B cell (primary cell): ENCODE measurements at regions not wholly inside any gene's neighbourhood (a gene's known extent, or its start where the extent isn't known, plus 50 kb on each side); places are given as distances from the start of the nearest gene placed in this dataset.

Experiments
- ATAC-seq: fragments of 200-7000 bp; cut with Tn5 transposase; one replicate; pipeline ENCODE4 v1.10.0; 2021; ENCODE audit warnings: low read depth, mild to moderate bottlenecking, moderate number of reproducible peaks, moderate library complexity
- CTCF ChIA-PET: fragments of 350-600 bp; sonication (Branson Sonifier 250); formaldehyde crosslinking; loops from one replicate; lab custom pipeline; 2021; ENCODE audit warnings: antibody characterized with exemption, inconsistent platforms; lab: Charles Lee
- POLR2A ChIA-PET: fragments of 350-600 bp; sonication (Branson Sonifier 250); formaldehyde crosslinking; loops from one replicate; lab custom pipeline; 2021; ENCODE audit warnings: antibody characterized with exemption; lab: Charles Lee
- DNase-seq: peaks from one replicate; pipeline ENCODE4 v3.0.0; 2013
- H2AFZ ChIP-seq: 2 replicates; pipeline ENCODE4 v1.6.1; 2012; ENCODE audit warnings: mild to moderate bottlenecking, low read depth, low read length; ENCODE audit not compliant: insufficient read depth, poor library complexity, severe bottlenecking
- H3K27ac ChIP-seq, 2 donors: 1 replicate in 1 of 2; 2 replicates in 1 of 2; pipeline ENCODE4 v1.5.1; 2012 to 2013; ENCODE audit warnings: low read length in 2 of 2, mild to moderate bottlenecking in 2 of 2, moderate library complexity in 1 of 2
- H3K27me3 ChIP-seq, 4 experiments: fragments of 200-600 bp in 1 of 4; sonication (generic) in 1 of 4; replicated peaks in 1 of 4; 1 replicate in 2 of 4; 2 replicates in 2 of 4; pipeline versions ENCODE4 v1.6.1 to v1.7.0; 2013 to 2016; ENCODE audit warnings: low read length in 3 of 4, mild to moderate bottlenecking in 2 of 4, mixed read lengths in 1 of 4, moderate library complexity in 1 of 4; ENCODE audit not compliant: insufficient read depth in 4 of 4, control insufficient read depth in 3 of 4; ENCODE audit errors: control extremely low read depth in 1 of 4
- H3K36me3 ChIP-seq, 2 experiments: replicated peaks in 1 of 2; 1 replicate in 1 of 2; 2 replicates in 1 of 2; pipeline versions ENCODE4 v1.6.1 to v1.7.1; 2013; ENCODE audit warnings: low read length in 1 of 2; ENCODE audit not compliant: insufficient read depth in 2 of 2, control insufficient read depth in 1 of 2; ENCODE audit errors: control extremely low read depth in 1 of 2, extremely low read depth in 1 of 2
- H3K4me1 ChIP-seq, 2 donors: fragments of 200-600 bp in 1 of 2; sonication (generic) in 1 of 2; 1 replicate in 1 of 2; 2 replicates in 1 of 2; pipeline versions ENCODE4 v1.5.1 to v1.6.1; 2013 to 2017; ENCODE audit warnings: low read length in 2 of 2; ENCODE audit not compliant: control insufficient read depth in 2 of 2, insufficient read depth in 2 of 2
- H3K4me2 ChIP-seq: replicated peaks from 2 replicates; pipeline ENCODE3; 2012; ENCODE audit warnings: mild to moderate bottlenecking, low read depth, low read length; ENCODE audit not compliant: poor library complexity, severe bottlenecking
- H3K4me3 ChIP-seq, 5 experiments: fragments of 200-600 bp in 1 of 5; sonication (generic) in 1 of 5; 1 replicate in 3 of 5; 2 replicates in 2 of 5; pipeline versions ENCODE4 v1.5.1 to v1.7.0; 2011 to 2016; ENCODE audit warnings: low read length in 4 of 5, mild to moderate bottlenecking in 4 of 5, low read depth in 2 of 5, control low read depth in 1 of 5, moderate library complexity in 1 of 5; ENCODE audit not compliant: insufficient read depth in 1 of 5; ENCODE audit errors: control extremely low read depth in 1 of 5, extremely low read depth in 1 of 5
- H3K79me2 ChIP-seq: fragments of 200-600 bp; sonication (generic); one replicate; pipeline ENCODE4 v1.6.0; 2016; ENCODE audit warnings: low read length; ENCODE audit not compliant: control insufficient read depth, insufficient read depth
- H3K9ac ChIP-seq: fragments of 200-600 bp; sonication (generic); 2 replicates; pipeline ENCODE4 v1.6.1; 2017; ENCODE audit warnings: mild to moderate bottlenecking, low read length, moderate library complexity
- H3K9me3 ChIP-seq, 3 donors: one replicate each; pipeline versions ENCODE4 v1.6.1 to v1.7.1; 2013; ENCODE audit warnings: low read length in 2 of 3; ENCODE audit not compliant: control insufficient read depth in 2 of 3, insufficient read depth in 1 of 3; ENCODE audit errors: control extremely low read depth in 1 of 3
- H4K20me1 ChIP-seq: 2 replicates; pipeline ENCODE4 v1.6.0; 2012; ENCODE audit warnings: mild to moderate bottlenecking, low read length; ENCODE audit not compliant: insufficient read depth, control insufficient read depth, poor library complexity, severe bottlenecking
- H3K27ac Mint-ChIP-seq: one replicate; pipeline ENCODE4 v1.8.0; 2021; ENCODE audit warnings: mixed read lengths
- H3K27me3 Mint-ChIP-seq: one replicate; pipeline ENCODE4 v1.8.0; 2021; ENCODE audit warnings: mixed read lengths
- H3K4me1 Mint-ChIP-seq: one replicate; pipeline ENCODE4 v1.8.0; 2021; ENCODE audit warnings: mixed read lengths
- H3K4me3 Mint-ChIP-seq: one replicate; pipeline ENCODE4 v1.8.0; 2021; ENCODE audit warnings: mixed read lengths
- H3K9me3 Mint-ChIP-seq: one replicate; pipeline ENCODE4 v1.8.0; 2022; ENCODE audit warnings: mixed read lengths; ENCODE audit not compliant: insufficient read depth
- CTCF ChIP-seq: fragments of 200-600 bp; IDR thresholded peaks from one replicate; pipeline ENCODE4 v1.8.0; 2022; ENCODE audit warnings: antibody characterized with exemption, mild to moderate bottlenecking
- EZH2 ChIP-seq: IDR thresholded peaks from 2 replicates; pipeline ENCODE4 v1.6.1; 2012; ENCODE audit warnings: borderline replicate concordance, low read depth, mild to moderate bottlenecking, moderate library complexity, low read length; ENCODE audit not compliant: insufficient read depth, poor library complexity, severe bottlenecking
- WGBS: methylation state at CpG from one replicate; pipeline ENCODE4 v1.1.5; 2013; ENCODE audit warnings: missing lambda C conversion rate; ENCODE audit not compliant: insufficient coverage; 5-methylcytosine and 5-hydroxymethylcytosine counted together
- intact Hi-C: fragments of 100-400 bp; cut with micrococcal nuclease; formaldehyde crosslinking; loops from one replicate; pipeline ENCODE4 v1.10.0; 2022

- no peaks in the 10 kb centered on the region for H3K36me3 ChIP-seq
- H3K4me3 Mint-ChIP-seq: no peak overlapping the region
- intact Hi-C loops: no loop called here
- ChIA-PET POLR2A (no interaction called here), CTCF (no interaction called here)
- no peaks in the 10 kb centered on the region for H3K79me2 ChIP-seq
- DNase-seq: no peak
- H3K4me1 Mint-ChIP-seq: no peaks in the 10 kb centered on the region
- no peak overlapping the region for H2AFZ ChIP-seq
- TF ChIP-seq CTCF (no peak), EZH2 (no peak)
- peaks cover 11% of the 10 kb centered on the region for H3K9me3 Mint-ChIP-seq
- H3K4me3 ChIP-seq: no peak overlapping the region
- no peak overlapping the region for H3K9ac ChIP-seq
- WGBS: no CpG with 5 or more reads among the region's 2 CpGs
- no peaks in the 10 kb centered on the region for H3K9me3 ChIP-seq
- no peaks in the 10 kb centered on the region for H4K20me1 ChIP-seq
- no peak overlapping the region for H3K4me2 ChIP-seq
- H3K27ac ChIP-seq: no peak overlapping the region
- peaks cover 13% of the 10 kb centered on the region for H3K27me3 Mint-ChIP-seq
- no peak for ATAC-seq
- no peak overlapping the region for H3K27ac Mint-ChIP-seq
- no peaks in the 10 kb centered on the region for H3K4me1 ChIP-seq
- H3K27me3 ChIP-seq: peaks cover 0 to 4% (median 0%) of the 10 kb centered on the region in 4 experiments
Observed at GRCh38 chr2:128922154-128922553, 603.5 kb upstream of the HS6ST1 start.

GRCh38 chr2:128925631-128926030 is 607.0 kb upstream of the HS6ST1 start:
- POLR2A ChIA-PET: no interaction called here
- no peaks in the 10 kb centered on the region for H3K79me2 ChIP-seq
- H4K20me1 ChIP-seq: no peaks in the 10 kb centered on the region
- DNase-seq: no peak
- H3K4me2 ChIP-seq: no peak overlapping the region
- H3K9me3 ChIP-seq: peaks cover 0 to 2% (median 0%) of the 10 kb centered on the region in 3 donors
- peaks cover 0 to 4% (median 0%) of the 10 kb centered on the region in 4 experiments for H3K27me3 ChIP-seq
- H3K4me3 Mint-ChIP-seq: no peak overlapping the region
- no peak for ATAC-seq
- no peak overlapping the region for H2AFZ ChIP-seq
- H3K27ac ChIP-seq: no peak overlapping the region
- no peaks in the 10 kb centered on the region for H3K36me3 ChIP-seq
- H3K27me3 Mint-ChIP-seq: peaks cover 13% of the 10 kb centered on the region
- CTCF ChIA-PET: no interaction called here
- no peaks in the 10 kb centered on the region for H3K4me1 Mint-ChIP-seq
- H3K9me3 Mint-ChIP-seq: peaks cover 5% of the 10 kb centered on the region
- no peaks in the 10 kb centered on the region for H3K4me1 ChIP-seq
- H3K4me3 ChIP-seq: no peak overlapping the region
- TF ChIP-seq EZH2 (no peak), CTCF (no peak)
- intact Hi-C loops: no loop called here
- no peak overlapping the region for H3K9ac ChIP-seq
- H3K27ac Mint-ChIP-seq: no peak overlapping the region
